PC-3 (cell line): ENCODE measurements at regions not wholly inside any gene's neighbourhood (a gene's known extent, or its start where the extent isn't known, plus 50 kb on each side); places are given as distances from the start of the nearest gene placed in this dataset.

Source experiments
- ATAC-seq: fragments of 200-7000 bp; cut with Tn5 transposase; 2 replicates; pipeline ENCODE4 v1.9.1; 2020; ENCODE audit warnings: mild to moderate bottlenecking, moderate library complexity
- BruUV-seq: library from RNA; stranded (reverse); fragments of 400-500 nt; replicated peaks from 2 replicates; lab custom pipeline; 2021; lab: Mats Ljungman, UMichigan
- CTCF ChIA-PET: fragments of 300-600 bp; sonication (Branson Sonifier 250); formaldehyde crosslinking; loops from one replicate; lab custom pipeline; 2022; ENCODE audit warnings: antibody characterized with exemption; lab: Charles Lee
- POLR2A ChIA-PET: fragments of 300-600 bp; sonication (Branson Sonifier 250); formaldehyde crosslinking; loops from one replicate; lab custom pipeline; 2022; ENCODE audit warnings: antibody characterized with exemption; ENCODE audit not compliant: unreplicated experiment; lab: Charles Lee
- DNase-seq: peaks from one replicate; pipeline ENCODE4 v3.0.0-alpha.2; 2015
- H2AFZ ChIP-seq: fragments of 300-600 bp; sonication (generic); 2 replicates; pipeline ENCODE4 v1.6.0; 2016; ENCODE audit warnings: antibody characterized with exemption, low read length
- H3F3A ChIP-seq: fragments of 300-600 bp; sonication (generic); one replicate; pipeline ENCODE4 v1.6.0; 2017; ENCODE audit warnings: antibody characterized with exemption, low read length, control low read depth, mild to moderate bottlenecking; ENCODE audit not compliant: unreplicated experiment
- H3K27ac ChIP-seq: fragments of 300-600 bp; sonication (generic); 2 replicates; pipeline ENCODE4 v1.5.1; 2016; ENCODE audit warnings: mild to moderate bottlenecking, low read length
- H3K27me3 ChIP-seq: fragments of 300-600 bp; sonication (generic); 2 replicates; pipeline ENCODE4 v1.6.1; 2016; ENCODE audit warnings: low read length, mixed read lengths
- H3K36me3 ChIP-seq: fragments of 300-600 bp; sonication (generic); 2 replicates; pipeline ENCODE4 v1.6.1; 2016; ENCODE audit warnings: low read depth, mixed run types, low read length, mixed read lengths
- H3K4me1 ChIP-seq: fragments of 300-600 bp; sonication (generic); 2 replicates; pipeline ENCODE4 v1.5.1; 2016; ENCODE audit warnings: low read length; ENCODE audit not compliant: insufficient read depth
- H3K4me2 ChIP-seq: fragments of 300-600 bp; sonication (generic); 2 replicates; pipeline ENCODE4 v1.6.0; 2016; ENCODE audit warnings: low read length
- H3K4me3 ChIP-seq: fragments of 300-600 bp; sonication (generic); 2 replicates; pipeline ENCODE4 v1.5.1; 2016; ENCODE audit warnings: mild to moderate bottlenecking, low read length, mixed read lengths
- H3K79me2 ChIP-seq: fragments of 300-600 bp; sonication (generic); 2 replicates; pipeline ENCODE4 v1.6.1; 2017; ENCODE audit warnings: low read length, mixed read lengths
- H3K9ac ChIP-seq: fragments of 300-600 bp; sonication (generic); 2 replicates; pipeline ENCODE4 v1.6.0; 2016; ENCODE audit warnings: mild to moderate bottlenecking, low read length
- H3K9me2 ChIP-seq: fragments of 300-600 bp; sonication (generic); replicated peaks from 2 replicates; pipeline ENCODE4 v1.6.1; 2016; ENCODE audit warnings: mixed run types, low read length, mixed read lengths
- H3K9me3 ChIP-seq: fragments of 300-600 bp; sonication (generic); 2 replicates; pipeline ENCODE4 v1.6.1; 2016; ENCODE audit warnings: low read length, mixed read lengths
- H4K20me1 ChIP-seq: fragments of 300-600 bp; sonication (generic); 2 replicates; pipeline ENCODE4 v1.6.1; 2016; ENCODE audit warnings: low read length, mixed read lengths
- CTCF ChIP-seq: fragments of 300-600 bp; sonication (generic); conservative IDR thresholded peaks from 2 replicates; pipeline ENCODE4 v1.5.1; 2017; ENCODE audit warnings: antibody characterized with exemption, low read depth, mild to moderate bottlenecking, low read length
- EZH2 ChIP-seq: fragments of 300-600 bp; sonication (generic); IDR thresholded peaks from one replicate; pipeline ENCODE4 v1.6.1; 2017; ENCODE audit warnings: antibody characterized with exemption, mild to moderate bottlenecking, low read length; ENCODE audit not compliant: unreplicated experiment
- EZH2phosphoT487 ChIP-seq: fragments of 300-600 bp; sonication (generic); IDR thresholded peaks from 2 replicates; pipeline ENCODE4 v1.6.1; 2018; ENCODE audit warnings: mild to moderate bottlenecking, antibody characterized with exemption, low read length, borderline replicate concordance
- intact Hi-C: fragments of 100-400 bp; cut with micrococcal nuclease; formaldehyde crosslinking; loops from 2 replicates; pipeline ENCODE4 v1.9.0; 2023

- H2AFZ ChIP-seq = no peak overlapping the region
- no peak overlapping the region for H3K4me2 ChIP-seq
- no peaks in the 10 kb centered on the region for H3K79me2 ChIP-seq
- no peak overlapping the region for H3K9ac ChIP-seq
- ChIA-PET POLR2A (no interaction called here), CTCF (no interaction called here)
- intact Hi-C loops = no loop called here
- H4K20me1 ChIP-seq = no peaks in the 10 kb centered on the region
- H3K9me2 ChIP-seq = no peaks in the 10 kb centered on the region
- no peaks in the 10 kb centered on the region for H3K9me3 ChIP-seq
- peaks cover 51% of the 10 kb centered on the region for H3K27me3 ChIP-seq
- H3F3A ChIP-seq = no peaks in the 10 kb centered on the region
- BruUV-seq = no TSS peak
- H3K4me1 ChIP-seq = no peaks in the 10 kb centered on the region
- H3K27ac ChIP-seq = no peak overlapping the region
- no peak for TF ChIP-seq EZH2phosphoT487
- TF ChIP-seq CTCF = no peak
- TF ChIP-seq EZH2 = no peak
- DNase-seq (no peak), ATAC-seq (no peak)
- no peak overlapping the region for H3K4me3 ChIP-seq
- no peaks in the 10 kb centered on the region for H3K36me3 ChIP-seq
Measured at GRCh38 chr15:37199545-37199944, 99.2 kb upstream of the MEIS2 start.

- H3K4me3 ChIP-seq = no peak overlapping the region
- ATAC-seq = no peak
- TF ChIP-seq EZH2 (no peak), EZH2phosphoT487 (no peak), CTCF (no peak)
- H3K9ac ChIP-seq = no peak overlapping the region
- ChIA-PET CTCF (no interaction called here), POLR2A (no interaction called here)
- no peaks in the 10 kb centered on the region for H4K20me1 ChIP-seq
- H2AFZ ChIP-seq = no peak overlapping the region
- no TSS peak for BruUV-seq
- H3K9me2 ChIP-seq = no peaks in the 10 kb centered on the region
- no peak overlapping the region for H3K4me2 ChIP-seq
- H3K27ac ChIP-seq = no peak overlapping the region
- intact Hi-C loops = no loop called here
- H3K9me3 ChIP-seq = no peaks in the 10 kb centered on the region
- no peaks in the 10 kb centered on the region for H3F3A ChIP-seq
- H3K36me3 ChIP-seq = no peaks in the 10 kb centered on the region
- no peak for DNase-seq
- H3K79me2 ChIP-seq = no peaks in the 10 kb centered on the region
- no peaks in the 10 kb centered on the region for H3K4me1 ChIP-seq
- H3K27me3 ChIP-seq = peaks cover 27% of the 10 kb centered on the region
Measured at GRCh38 chr15:37203050-37203449, 102.7 kb upstream of the MEIS2 start.

- H3K4me3 ChIP-seq = no peak overlapping the region
- intact Hi-C loops = no loop called here
- no peaks in the 10 kb centered on the region for H3K9me3 ChIP-seq
- POLR2A ChIA-PET = no interaction called here
- TF ChIP-seq CTCF (peak; percentile 29; the same call in 1 of the 2 replicates), EZH2phosphoT487 (no peak), EZH2 (no peak)
- H3K4me2 ChIP-seq = no peak overlapping the region
- no peaks in the 10 kb centered on the region for H4K20me1 ChIP-seq
- BruUV-seq = no TSS peak
- no peaks in the 10 kb centered on the region for H3K79me2 ChIP-seq
- no peaks in the 10 kb centered on the region for H3K4me1 ChIP-seq
- H3F3A ChIP-seq = no peaks in the 10 kb centered on the region
- no peak overlapping the region for H2AFZ ChIP-seq
- no peak overlapping the region for H3K9ac ChIP-seq
- DNase-seq (peak; percentile 22), ATAC-seq (peak; percentile 46; the same call in 1 of the 2 replicates)
- CTCF ChIA-PET = no interaction called here
- peaks cover 25% of the 10 kb centered on the region for H3K27me3 ChIP-seq
- no peaks in the 10 kb centered on the region for H3K9me2 ChIP-seq
- no peaks in the 10 kb centered on the region for H3K36me3 ChIP-seq
- H3K27ac ChIP-seq = no peak overlapping the region
Measured at GRCh38 chr15:37204692-37205091, 104.3 kb upstream of the MEIS2 start.
